HG02981 (cell line): ENCODE measurements at regions not wholly inside any gene's neighbourhood (a gene's known extent, or its start where the extent isn't known, plus 50 kb on each side); places are given as distances from the start of the nearest gene placed in this dataset.
A peak's percentile ranks its signal among the peaks of the same experiment; 100 is the strongest.
"Not testable (repeated sequence)": the region's sequence is repeated elsewhere in the genome, so short reads cannot be mapped to it uniquely, and the experiment has no call there.

Experiments
- ATAC-seq: cut with Tn5 transposase; IDR thresholded peaks from one replicate; pipeline ENCODE4 v1.9.1; 2021; ENCODE audit warnings: mild to moderate bottlenecking, moderate library complexity; ENCODE audit not compliant: unreplicated experiment

- ATAC-seq: no peak
Observed at GRCh38 chr12:13368431-13368830, 171.9 kb downstream of the EMP1 start.

- no peak for ATAC-seq
Observed at GRCh38 chr12:13367973-13368372, 171.4 kb downstream of the EMP1 start.

GRCh38 chr12:13365748-13366366 is 169.3 kb downstream of the EMP1 start:
- ATAC-seq: no peak

- peak; percentile 83 for ATAC-seq
Observed at GRCh38 chr12:13362260-13362841, 165.8 kb downstream of the EMP1 start.

GRCh38 chr12:13359636-13360035 is 163.1 kb downstream of the EMP1 start:
- ATAC-seq: no peak

- no peak for ATAC-seq
Observed at GRCh38 chr12:13358391-13358905, 161.9 kb downstream of the EMP1 start.

- ATAC-seq: no peak
Observed at GRCh38 chr12:13350946-13351345, 154.4 kb downstream of the EMP1 start.

- ATAC-seq: no peak
Observed at GRCh38 chr12:13350381-13350780, 153.9 kb downstream of the EMP1 start.

- no peak for ATAC-seq
Observed at GRCh38 chr12:13348464-13348863, 151.9 kb downstream of the EMP1 start.

- no peak for ATAC-seq
Observed at GRCh38 chr12:13347241-13348043, 150.9 kb downstream of the EMP1 start.

- ATAC-seq: no peak
Observed at GRCh38 chr12:13345722-13346121, 149.2 kb downstream of the EMP1 start.

- ATAC-seq: no peak
Observed at GRCh38 chr12:13343375-13343774, 146.8 kb downstream of the EMP1 start.

- ATAC-seq: no peak
Observed at GRCh38 chr12:13342971-13343370, 146.4 kb downstream of the EMP1 start.

- no peak for ATAC-seq
Observed at GRCh38 chr12:13340149-13340548, 143.6 kb downstream of the EMP1 start.

- no peak for ATAC-seq
Observed at GRCh38 chr12:13339538-13339937, 143.0 kb downstream of the EMP1 start.

- no peak for ATAC-seq
Observed at GRCh38 chr12:13339091-13339490, 142.6 kb downstream of the EMP1 start.

GRCh38 chr12:13337791-13338190 is 141.3 kb downstream of the EMP1 start:
- ATAC-seq: no peak

- no peak for ATAC-seq
Observed at GRCh38 chr12:13336216-13336615, 139.7 kb downstream of the EMP1 start.

- no peak for ATAC-seq
Observed at GRCh38 chr12:13328535-13328934, 132.0 kb downstream of the EMP1 start.

GRCh38 chr12:13326076-13326475 is 129.6 kb downstream of the EMP1 start:
- no peak for ATAC-seq

- not testable (repeated sequence) for ATAC-seq
Observed at GRCh38 chr12:13325037-13325436, 128.5 kb downstream of the EMP1 start.
